ENCODE measurements at regions not wholly inside any gene's neighbourhood (a gene's known extent, or its start where the extent isn't known, plus 50 kb on each side); places are given as distances from the start of the nearest gene placed in this dataset.

- Mint-ChIP-seq H3K4me3 (ENCODE audit: unreplicated experiment) (no peak overlapping the region), H3K36me3 (ENCODE audit: unreplicated experiment) (no peaks in the 10 kb centered on the region), H3K27ac (ENCODE audit: unreplicated experiment) (no peak overlapping the region), H3K4me1 (ENCODE audit: low read depth, unreplicated experiment) (no peaks in the 10 kb centered on the region), H3K27me3 (ENCODE audit: unreplicated experiment) (no peaks in the 10 kb centered on the region), H3K9me3 (ENCODE audit: unreplicated experiment) (no peaks in the 10 kb centered on the region)
- TF ChIP-seq CTCF (IDR thresholded peaks at IDR 0.05; ENCODE audit: partially characterized antibody, unreplicated experiment), result no peak
- no peak for DNase-seq
Observed at GRCh38 chr3:110567029-110567428, 504.6 kb upstream of the NECTIN3 start.

- Mint-ChIP-seq H3K4me3 (ENCODE audit: unreplicated experiment) (no peak overlapping the region), H3K27ac (ENCODE audit: unreplicated experiment) (no peak overlapping the region), H3K36me3 (ENCODE audit: unreplicated experiment) (no peaks in the 10 kb centered on the region), H3K4me1 (ENCODE audit: low read depth, unreplicated experiment) (no peaks in the 10 kb centered on the region), H3K9me3 (ENCODE audit: unreplicated experiment) (no peaks in the 10 kb centered on the region), H3K27me3 (ENCODE audit: unreplicated experiment) (no peaks in the 10 kb centered on the region)
- no peak for DNase-seq
- TF ChIP-seq CTCF (IDR thresholded peaks at IDR 0.05; ENCODE audit: partially characterized antibody, unreplicated experiment), result no peak
Observed at GRCh38 chr3:110568246-110568645, 503.4 kb upstream of the NECTIN3 start.

GRCh38 chr3:110569073-110569472, 502.5 kb upstream of the NECTIN3 start:
- no peaks in the 10 kb centered on the region for H3K4me1 Mint-ChIP-seq (ENCODE audit: low read depth, unreplicated experiment)
- no peak for TF ChIP-seq CTCF (IDR thresholded peaks at IDR 0.05; ENCODE audit: partially characterized antibody, unreplicated experiment)
- DNase-seq, result no peak
- no peaks in the 10 kb centered on the region for H3K36me3 Mint-ChIP-seq (ENCODE audit: unreplicated experiment)
- H3K27ac Mint-ChIP-seq (ENCODE audit: unreplicated experiment), result no peak overlapping the region
- no peak overlapping the region for H3K4me3 Mint-ChIP-seq (ENCODE audit: unreplicated experiment)
- no peaks in the 10 kb centered on the region for H3K27me3 Mint-ChIP-seq (ENCODE audit: unreplicated experiment)
- no peaks in the 10 kb centered on the region for H3K9me3 Mint-ChIP-seq (ENCODE audit: unreplicated experiment)

DNA sequence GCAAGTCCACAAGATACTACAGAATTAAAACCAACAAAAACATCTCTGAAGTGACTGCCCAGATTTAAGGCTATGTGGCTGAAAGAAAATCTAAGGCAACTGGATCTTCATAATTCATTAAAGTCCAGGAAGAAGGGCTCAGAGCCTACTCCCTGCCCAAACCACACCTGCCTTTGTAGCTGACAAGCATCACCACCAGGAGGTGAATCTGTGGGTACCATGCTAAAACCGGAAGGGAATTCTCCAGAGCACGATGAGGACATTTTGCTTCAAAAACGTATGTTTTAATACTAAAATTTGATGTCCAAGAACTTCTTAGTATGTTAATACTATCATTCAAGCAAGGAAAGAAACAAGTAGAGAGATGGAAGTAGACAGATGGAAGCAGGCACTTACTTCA, 495.9 kb upstream of the NECTIN3 start:
- no peak for TF ChIP-seq CTCF (IDR thresholded peaks at IDR 0.05; ENCODE audit: partially characterized antibody, unreplicated experiment)

GRCh38 chr3:110576960-110577359, 494.7 kb upstream of the NECTIN3 start:
- no peak overlapping the region for H3K27ac Mint-ChIP-seq (ENCODE audit: unreplicated experiment)
- no peak for DNase-seq
- H3K4me1 Mint-ChIP-seq (ENCODE audit: low read depth, unreplicated experiment), result peaks cover 2% of the 10 kb centered on the region
- H3K27me3 Mint-ChIP-seq (ENCODE audit: unreplicated experiment), result no peaks in the 10 kb centered on the region
- H3K36me3 Mint-ChIP-seq (ENCODE audit: unreplicated experiment), result no peaks in the 10 kb centered on the region
- TF ChIP-seq CTCF (IDR thresholded peaks at IDR 0.05; ENCODE audit: partially characterized antibody, unreplicated experiment), result no peak
- no peak overlapping the region for H3K4me3 Mint-ChIP-seq (ENCODE audit: unreplicated experiment)
- no peaks in the 10 kb centered on the region for H3K9me3 Mint-ChIP-seq (ENCODE audit: unreplicated experiment)

More for the DNA sequence above, 495.9 kb upstream of the NECTIN3 start:
- Mint-ChIP-seq H3K27ac (ENCODE audit: unreplicated experiment) (no peak overlapping the region), H3K4me1 (ENCODE audit: low read depth, unreplicated experiment) (peaks cover 2% of the 10 kb centered on the region), H3K9me3 (ENCODE audit: unreplicated experiment) (no peaks in the 10 kb centered on the region), H3K36me3 (ENCODE audit: unreplicated experiment) (no peaks in the 10 kb centered on the region), H3K4me3 (ENCODE audit: unreplicated experiment) (no peak overlapping the region), H3K27me3 (ENCODE audit: unreplicated experiment) (no peaks in the 10 kb centered on the region)
- DNase-seq, result no peak
